ENCODE measurements at regions not wholly inside any gene's neighbourhood (a gene's known extent, or its start where the extent isn't known, plus 50 kb on each side); places are given as distances from the start of the nearest gene placed in this dataset.

GRCh38 chr2:176963568-176964287 lies 248.9 kb upstream of the HNRNPA3 start:
- BruUV-seq (replicated peaks), result no TSS peak
- Histone ChIP-seq H3K4me1 (no peaks in the 10 kb centered on the region), H3K27me3 (replicated peaks; ENCODE audit: control insufficient read depth, insufficient read depth, low read length) (no peaks in the 10 kb centered on the region), H3K4me3 (ENCODE audit: low read depth, low read length) (no peak overlapping the region), H3K9me3 (no peaks in the 10 kb centered on the region; the same call in 1 of the 2 replicates), H3K36me3 (ENCODE audit: control insufficient read depth, insufficient read depth, low read length) (no peaks in the 10 kb centered on the region)
- no peak for TF ChIP-seq CTCF (IDR thresholded peaks at IDR 0.05; ENCODE audit: insufficient read depth in 1 of 2, low read depth in 1 of 2, low read length in 1 of 2, severe bottlenecking in 1 of 2, unreplicated experiment in 1 of 2)
- H3K27ac Mint-ChIP-seq (ENCODE audit: unreplicated experiment), result no peak overlapping the region
- no peaks in the 10 kb centered on the region for H3K36me3 Mint-ChIP-seq (ENCODE audit: insufficient read depth, unreplicated experiment)
- no peaks in the 10 kb centered on the region for H3K9me3 Mint-ChIP-seq (ENCODE audit: unreplicated experiment)
- intact Hi-C loops (cut with micrococcal nuclease; ENCODE audit: unreplicated experiment), result no loop called here
- POLR2A ChIA-PET, result no interaction called here
- H3K4me1 Mint-ChIP-seq (ENCODE audit: low read depth, unreplicated experiment), result no peaks in the 10 kb centered on the region
- DNase-seq, result no peak
- CTCF ChIA-PET, result no interaction called here
- no peak overlapping the region for H3K4me3 Mint-ChIP-seq (ENCODE audit: unreplicated experiment)
- peaks cover 27% of the 10 kb centered on the region for H3K27me3 Mint-ChIP-seq (ENCODE audit: insufficient read depth, unreplicated experiment)

GRCh38 chr2:176967911-176968450 lies 244.6 kb upstream of the HNRNPA3 start:
- Histone ChIP-seq H3K27me3 (replicated peaks; ENCODE audit: control insufficient read depth, insufficient read depth, low read length) (no peaks in the 10 kb centered on the region), H3K4me1 (no peaks in the 10 kb centered on the region), H3K4me3 (ENCODE audit: low read depth, low read length) (no peak overlapping the region), H3K9me3 (no peaks in the 10 kb centered on the region), H3K36me3 (ENCODE audit: control insufficient read depth, insufficient read depth, low read length) (no peaks in the 10 kb centered on the region)
- ChIA-PET POLR2A (no interaction called here), CTCF (no interaction called here)
- H3K27ac Mint-ChIP-seq (ENCODE audit: unreplicated experiment), result no peak overlapping the region
- H3K27me3 Mint-ChIP-seq (ENCODE audit: insufficient read depth, unreplicated experiment), result peaks cover 19% of the 10 kb centered on the region
- H3K36me3 Mint-ChIP-seq (ENCODE audit: insufficient read depth, unreplicated experiment), result no peaks in the 10 kb centered on the region
- no peak overlapping the region for H3K4me3 Mint-ChIP-seq (ENCODE audit: unreplicated experiment)
- intact Hi-C loops (cut with micrococcal nuclease; ENCODE audit: unreplicated experiment), result no loop called here
- no TSS peak for BruUV-seq (replicated peaks)
- H3K4me1 Mint-ChIP-seq (ENCODE audit: low read depth, unreplicated experiment), result no peaks in the 10 kb centered on the region
- TF ChIP-seq CTCF (IDR thresholded peaks at IDR 0.05; ENCODE audit: insufficient read depth in 1 of 2, low read depth in 1 of 2, low read length in 1 of 2, severe bottlenecking in 1 of 2, unreplicated experiment in 1 of 2), result no peak
- DNase-seq, result no peak
- H3K9me3 Mint-ChIP-seq (ENCODE audit: unreplicated experiment), result no peaks in the 10 kb centered on the region

GRCh38 chr2:176969642-176970359 lies 242.8 kb upstream of the HNRNPA3 start:
- H3K36me3 Mint-ChIP-seq (ENCODE audit: insufficient read depth, unreplicated experiment), result no peaks in the 10 kb centered on the region
- no peak overlapping the region for H3K4me3 Mint-ChIP-seq (ENCODE audit: unreplicated experiment)
- H3K27me3 Mint-ChIP-seq (ENCODE audit: insufficient read depth, unreplicated experiment), result peaks cover 23% of the 10 kb centered on the region
- no TSS peak for BruUV-seq (replicated peaks)
- Histone ChIP-seq H3K4me1 (no peaks in the 10 kb centered on the region), H3K9me3 (no peaks in the 10 kb centered on the region), H3K4me3 (ENCODE audit: low read depth, low read length) (no peak overlapping the region), H3K36me3 (ENCODE audit: control insufficient read depth, insufficient read depth, low read length) (no peaks in the 10 kb centered on the region), H3K27me3 (replicated peaks; ENCODE audit: control insufficient read depth, insufficient read depth, low read length) (no peaks in the 10 kb centered on the region)
- intact Hi-C loops (cut with micrococcal nuclease; ENCODE audit: unreplicated experiment), result no loop called here
- POLR2A ChIA-PET, result no interaction called here
- DNase-seq, result no peak
- CTCF ChIA-PET, result no interaction called here
- TF ChIP-seq CTCF (IDR thresholded peaks at IDR 0.05; ENCODE audit: insufficient read depth in 1 of 2, low read depth in 1 of 2, low read length in 1 of 2, severe bottlenecking in 1 of 2, unreplicated experiment in 1 of 2), result no peak
- H3K4me1 Mint-ChIP-seq (ENCODE audit: low read depth, unreplicated experiment), result no peaks in the 10 kb centered on the region
- no peaks in the 10 kb centered on the region for H3K9me3 Mint-ChIP-seq (ENCODE audit: unreplicated experiment)
- no peak overlapping the region for H3K27ac Mint-ChIP-seq (ENCODE audit: unreplicated experiment)

Data from Caco-2 (cell line).